AG04450 (cell line): ENCODE measurements at regions not wholly inside any gene's neighbourhood (a gene's known extent, or its start where the extent isn't known, plus 50 kb on each side); places are given as distances from the start of the nearest gene placed in this dataset.

ENCODE experiments used
- CTCF ChIA-PET: fragments of 300-600, 350-600 bp; formaldehyde crosslinking; extraction: SDS; loops from one replicate; lab custom pipeline; 2022; ENCODE audit warnings: antibody characterized with exemption, inconsistent platforms; lab: Charles Lee
- POLR2A ChIA-PET: fragments of 350-600 bp; formaldehyde crosslinking; extraction: SDS; loops from one replicate; lab custom pipeline; 2021; ENCODE audit warnings: antibody characterized with exemption, inconsistent platforms; lab: Yijun Ruan, JAX
- DNase-seq: peaks from one replicate; pipeline ENCODE4 v3.0.0-alpha.2; 2011; ENCODE audit warnings: low read depth, low spot score
- H3K27ac ChIP-seq: one replicate; pipeline ENCODE4 v1.5.1; 2012; ENCODE audit warnings: low read depth, low read length, control low read depth
- H3K27me3 ChIP-seq: one replicate; pipeline ENCODE4 v1.6.0; 2012; ENCODE audit warnings: low read length; ENCODE audit not compliant: control insufficient read depth, insufficient read depth
- H3K4me3 ChIP-seq: 2 replicates; pipeline ENCODE4 v1.5.1; 2011; ENCODE audit warnings: mild to moderate bottlenecking, low read depth, low read length, control low read depth
- H3K9me3 ChIP-seq: 2 replicates; pipeline ENCODE4 v1.5.1; 2012; ENCODE audit warnings: low read length; ENCODE audit not compliant: control insufficient read depth, insufficient read depth
- CTCF ChIP-seq: IDR thresholded peaks from 2 replicates; pipeline ENCODE4 v1.5.1; 2011; ENCODE audit warnings: low read depth, low read length, control low read depth, inconsistent platforms

GRCh38 chr20:16678779-16679178, 51.0 kb upstream of the SNRPB2 start:
- no peak overlapping the region for H3K27ac ChIP-seq
- CTCF ChIA-PET, result no interaction called here
- DNase-seq, result no peak
- POLR2A ChIA-PET, result no interaction called here
- H3K4me3 ChIP-seq, result no peak overlapping the region
- H3K27me3 ChIP-seq, result peaks cover 3% of the 10 kb centered on the region
- no peaks in the 10 kb centered on the region for H3K9me3 ChIP-seq
- no peak for TF ChIP-seq CTCF

- POLR2A ChIA-PET, result no interaction called here
- Histone ChIP-seq H3K27me3 (no peaks in the 10 kb centered on the region), H3K27ac (no peak overlapping the region), H3K9me3 (no peaks in the 10 kb centered on the region), H3K4me3 (no peak overlapping the region)
- CTCF ChIA-PET, result no interaction called here
- no peak for DNase-seq
- no peak for TF ChIP-seq CTCF
These were observed 52.9 kb upstream of the SNRPB2 start for GRCh38 chr20:16676891-16677290.

- Histone ChIP-seq H3K9me3 (no peaks in the 10 kb centered on the region), H3K27ac (no peak overlapping the region), H3K4me3 (no peak overlapping the region), H3K27me3 (no peaks in the 10 kb centered on the region)
- ChIA-PET POLR2A (no interaction called here), CTCF (no interaction called here)
- no peak for DNase-seq
- no peak for TF ChIP-seq CTCF
These were observed 54.7 kb upstream of the SNRPB2 start for GRCh38 chr20:16675001-16675564.

DNA sequence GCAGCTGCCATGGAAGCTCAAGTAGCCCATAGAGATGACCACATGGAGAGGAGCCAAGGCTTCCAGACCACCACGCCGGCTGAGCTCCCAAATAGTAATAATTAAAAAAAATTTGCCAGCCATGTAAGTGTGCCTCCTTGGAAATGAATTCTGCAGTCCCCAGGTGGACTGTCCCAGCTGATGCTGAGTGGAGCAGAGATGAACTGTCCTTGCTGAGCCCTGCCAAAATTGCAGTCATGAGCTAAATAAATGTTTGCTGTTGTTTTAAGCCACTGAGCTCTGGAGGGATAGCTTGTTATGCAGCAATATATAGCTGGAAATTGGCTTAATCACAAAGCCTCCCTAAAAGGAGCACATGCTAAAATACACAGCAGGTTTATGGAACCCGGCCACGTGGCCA, 55.6 kb upstream of the SNRPB2 start:
- no peak overlapping the region for H3K4me3 ChIP-seq
- ChIA-PET POLR2A (no interaction called here), CTCF (no interaction called here)
- no peaks in the 10 kb centered on the region for H3K9me3 ChIP-seq
- DNase-seq, result no peak
- H3K27ac ChIP-seq, result no peak overlapping the region
- TF ChIP-seq CTCF, result no peak
- no peaks in the 10 kb centered on the region for H3K27me3 ChIP-seq

DNA sequence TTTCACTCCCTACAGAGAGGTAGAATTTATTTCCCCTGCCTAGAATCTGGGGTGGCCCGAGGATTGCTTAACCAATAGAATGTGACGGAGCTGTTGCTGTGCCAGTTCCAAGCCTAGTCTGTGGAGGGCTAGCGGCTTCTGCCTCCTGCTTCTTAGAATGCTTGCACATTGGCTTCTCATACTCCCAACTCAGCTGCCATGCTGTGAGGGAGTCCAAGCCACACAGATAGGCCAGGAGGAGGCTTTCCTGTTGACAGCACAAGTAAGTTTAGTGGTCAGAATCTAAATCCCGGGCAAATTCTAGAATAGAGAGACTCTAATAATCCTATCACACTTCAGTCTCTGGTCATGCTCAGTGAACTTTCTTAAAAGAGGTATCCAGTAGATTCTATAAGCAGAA, 57.5 kb upstream of the SNRPB2 start:
- Histone ChIP-seq H3K9me3 (no peaks in the 10 kb centered on the region), H3K27me3 (no peaks in the 10 kb centered on the region), H3K27ac (no peak overlapping the region), H3K4me3 (no peak overlapping the region)
- DNase-seq, result no peak
- TF ChIP-seq CTCF, result no peak
- ChIA-PET CTCF (no interaction called here), POLR2A (no interaction called here)
